Activated T-cell treated with anti-CD3 and anti-CD28 coated beads, Interleukin-2, amount 50 U/mL, for 4 hours (primary cell): ENCODE measurements at regions not wholly inside any gene's neighbourhood (a gene's known extent, or its start where the extent isn't known, plus 50 kb on each side); places are given as distances from the start of the nearest gene placed in this dataset.

Experiments
- ATAC-seq, 2 donors: fragments of 200-7000 bp; cut with Tn5 transposase; one replicate each; pipeline ENCODE4 v1.10.0; 2021
- DNase-seq: peaks from one replicate; pipeline ENCODE4 v3.0.0-alpha.2; 2020
- H3K27me3 Mint-ChIP-seq: one replicate; pipeline ENCODE4 v1.8.0; 2021; ENCODE audit warnings: low read depth, mixed read lengths
- H3K36me3 Mint-ChIP-seq: one replicate; pipeline ENCODE4 v1.8.0; 2022; ENCODE audit warnings: mixed read lengths; ENCODE audit not compliant: insufficient read depth
- H3K4me1 Mint-ChIP-seq: one replicate; pipeline ENCODE4 v1.8.0; 2021; ENCODE audit warnings: low read depth, mixed read lengths
- H3K4me3 Mint-ChIP-seq: one replicate; pipeline ENCODE4 v1.8.0; 2021; ENCODE audit warnings: mild to moderate bottlenecking, moderate library complexity, mixed read lengths
- H3K9me3 Mint-ChIP-seq: one replicate; pipeline ENCODE4 v1.8.0; 2021; ENCODE audit warnings: mixed read lengths

DNA sequence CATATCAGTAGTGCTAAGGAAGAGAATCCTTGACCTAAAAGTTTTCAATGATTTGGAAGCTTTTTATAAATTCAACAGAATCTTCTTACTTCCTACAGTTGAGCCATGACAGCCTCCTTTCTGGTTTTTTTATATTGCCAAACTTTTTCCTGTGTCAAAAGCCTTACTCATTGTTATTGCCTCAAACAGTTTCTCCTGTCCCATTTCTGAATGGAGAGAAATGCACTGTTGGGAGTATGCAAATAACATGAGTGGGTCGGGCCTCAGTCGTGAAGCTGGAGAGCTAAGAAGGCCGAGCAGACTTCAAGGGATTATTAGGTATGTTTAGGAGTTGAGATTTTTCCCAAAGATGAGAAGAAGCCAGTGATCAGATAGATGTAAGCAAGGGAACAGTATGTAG is 766.4 kb upstream of the KLHL1 start:
- peaks cover 6% of the 10 kb centered on the region for H3K9me3 Mint-ChIP-seq
- ATAC-seq (no peak), DNase-seq (no peak)
- no peaks in the 10 kb centered on the region for H3K4me1 Mint-ChIP-seq
- H3K36me3 Mint-ChIP-seq = no peaks in the 10 kb centered on the region
- H3K4me3 Mint-ChIP-seq = no peak overlapping the region
- no peaks in the 10 kb centered on the region for H3K27me3 Mint-ChIP-seq

DNA sequence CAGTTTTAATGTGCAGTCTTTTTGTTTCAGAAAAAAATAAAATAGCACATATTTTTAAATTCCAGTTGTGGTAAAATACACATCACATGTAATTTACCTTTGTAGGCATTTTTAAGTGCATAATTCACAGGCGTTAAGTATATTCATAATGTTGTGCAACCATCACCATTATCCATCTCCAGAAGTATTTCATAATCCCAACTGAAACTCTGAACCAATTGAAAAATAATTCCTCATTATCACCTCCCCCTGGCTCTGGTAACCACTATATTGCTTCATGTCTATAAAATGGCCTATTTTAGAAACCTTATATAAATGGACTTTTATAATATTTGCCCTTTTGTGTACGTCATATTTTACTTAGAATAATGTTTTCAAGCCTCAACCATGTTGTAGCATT is 756.5 kb upstream of the KLHL1 start:
- Mint-ChIP-seq H3K36me3 (no peaks in the 10 kb centered on the region), H3K4me3 (no peak overlapping the region), H3K4me1 (no peaks in the 10 kb centered on the region), H3K9me3 (no peaks in the 10 kb centered on the region), H3K27me3 (no peaks in the 10 kb centered on the region)
- no peak for ATAC-seq
- DNase-seq = no peak

- no peak for ATAC-seq
- DNase-seq = no peak
Observed at GRCh38 chr13:70856711-70857110, 748.5 kb upstream of the KLHL1 start.

GRCh38 chr13:70856025-70856424 is 747.8 kb upstream of the KLHL1 start:
- H3K4me1 Mint-ChIP-seq = no peaks in the 10 kb centered on the region
- no peak overlapping the region for H3K4me3 Mint-ChIP-seq
- H3K36me3 Mint-ChIP-seq = no peaks in the 10 kb centered on the region

More at GRCh38 chr13:70856711-70857110, 748.5 kb upstream of the KLHL1 start:
- Mint-ChIP-seq H3K4me3 (no peak overlapping the region), H3K9me3 (peaks cover 12% of the 10 kb centered on the region), H3K27me3 (no peaks in the 10 kb centered on the region), H3K4me1 (no peaks in the 10 kb centered on the region), H3K36me3 (no peaks in the 10 kb centered on the region)

DNA sequence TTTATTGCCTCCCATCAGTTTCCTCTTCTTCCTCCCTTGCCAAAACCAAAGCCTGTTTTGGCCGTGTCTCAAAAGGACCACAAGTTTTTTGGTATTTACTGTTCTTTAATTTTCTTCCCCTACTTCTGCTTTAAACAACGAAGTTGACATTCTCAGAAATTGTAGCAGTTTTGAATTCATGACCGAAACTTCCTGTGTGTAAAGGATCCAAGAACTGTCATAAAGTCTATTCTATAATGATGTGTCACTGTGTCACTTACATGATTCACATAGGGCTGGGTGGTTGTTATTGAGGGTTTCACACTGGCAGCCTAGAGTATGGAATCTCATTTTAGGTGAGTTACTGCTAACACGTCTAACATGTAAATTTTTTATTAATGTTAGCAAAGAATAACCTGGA is 741.0 kb upstream of the KLHL1 start:
- ATAC-seq (no peak), DNase-seq (no peak)
- Mint-ChIP-seq H3K36me3 (no peaks in the 10 kb centered on the region), H3K27me3 (no peaks in the 10 kb centered on the region), H3K9me3 (peaks cover 10% of the 10 kb centered on the region), H3K4me1 (no peaks in the 10 kb centered on the region), H3K4me3 (no peak overlapping the region)

More at GRCh38 chr13:70856025-70856424, 747.8 kb upstream of the KLHL1 start:
- ATAC-seq = no peak
- H3K9me3 Mint-ChIP-seq = peaks cover 12% of the 10 kb centered on the region
- no peaks in the 10 kb centered on the region for H3K27me3 Mint-ChIP-seq
- DNase-seq = no peak

DNA sequence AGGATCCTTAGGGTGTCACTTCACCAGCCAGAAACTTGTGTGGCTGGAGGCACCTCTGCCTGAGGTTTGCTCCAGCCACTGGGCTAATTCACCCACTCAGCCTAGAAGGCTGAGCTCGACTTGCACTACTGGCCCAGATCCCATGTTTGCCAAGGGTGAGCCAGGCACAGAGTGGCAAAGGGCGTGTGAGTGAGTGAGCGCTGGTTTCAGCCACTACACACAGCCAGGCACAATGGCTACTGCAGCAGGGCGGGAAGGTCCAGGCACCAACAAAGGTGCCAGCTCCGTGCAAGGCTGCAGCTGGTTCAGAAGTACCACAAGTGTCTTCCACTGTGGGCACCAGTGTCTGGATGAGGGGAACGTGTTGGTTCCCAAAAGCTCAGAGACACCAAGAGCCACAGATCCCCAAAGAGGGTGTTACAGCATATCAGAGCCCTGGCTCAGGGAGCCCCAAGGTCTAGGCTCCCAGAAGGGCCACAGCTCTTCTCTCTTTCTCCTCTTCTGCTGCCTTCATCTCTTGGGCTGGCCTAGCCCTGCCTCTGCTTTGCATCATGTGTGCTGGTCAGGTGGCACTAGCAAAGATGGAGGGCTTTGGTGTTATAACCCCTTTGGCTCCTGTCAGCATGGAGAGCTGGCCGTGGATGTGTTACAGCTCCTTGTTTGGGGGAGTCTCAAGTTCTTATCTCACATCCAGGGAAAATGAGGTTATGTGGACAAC is 736.3 kb upstream of the KLHL1 start:
- Mint-ChIP-seq H3K4me1 (no peaks in the 10 kb centered on the region), H3K4me3 (no peak overlapping the region), H3K27me3 (no peaks in the 10 kb centered on the region), H3K9me3 (peaks cover 9% of the 10 kb centered on the region), H3K36me3 (no peaks in the 10 kb centered on the region)
- DNase-seq = no peak
- no peak for ATAC-seq

DNA sequence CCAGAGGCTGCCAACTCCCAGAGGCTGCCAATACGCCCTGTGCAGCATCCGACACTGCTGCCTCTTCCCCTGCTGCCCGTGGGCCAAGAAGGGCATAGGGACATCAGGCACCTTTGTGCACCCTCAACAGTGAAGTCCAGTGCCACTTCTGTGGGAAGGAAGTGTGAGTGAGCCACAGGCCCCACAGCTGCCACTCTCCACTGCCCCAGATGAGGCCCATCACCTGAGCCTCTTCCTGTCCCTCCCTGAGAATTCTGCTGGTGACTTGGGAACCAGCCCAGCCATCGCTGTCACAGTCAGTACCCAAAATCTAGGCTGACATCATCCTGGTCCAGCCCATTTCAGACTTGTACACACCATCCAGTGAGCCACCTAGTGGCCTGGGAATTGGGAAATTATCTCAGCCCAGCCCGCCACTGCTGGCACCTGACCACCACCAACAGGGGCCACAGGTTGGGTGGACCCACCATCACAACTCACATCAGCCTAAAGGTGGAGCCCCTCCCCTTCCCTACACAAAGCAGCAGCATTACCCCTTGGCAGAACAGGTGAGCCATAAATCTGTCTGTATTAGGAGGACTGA is 733.9 kb upstream of the KLHL1 start:
- no peak for ATAC-seq
- Mint-ChIP-seq H3K9me3 (peaks cover 8% of the 10 kb centered on the region), H3K4me1 (no peaks in the 10 kb centered on the region), H3K4me3 (no peak overlapping the region), H3K27me3 (no peaks in the 10 kb centered on the region), H3K36me3 (no peaks in the 10 kb centered on the region)
- DNase-seq = no peak

GRCh38 chr13:70841240-70842061 is 733.2 kb upstream of the KLHL1 start:
- H3K4me3 Mint-ChIP-seq = no peak overlapping the region
- DNase-seq (no peak), ATAC-seq (no peak)
- H3K4me1 Mint-ChIP-seq = no peaks in the 10 kb centered on the region
- no peaks in the 10 kb centered on the region for H3K36me3 Mint-ChIP-seq
- H3K9me3 Mint-ChIP-seq = peaks cover 8% of the 10 kb centered on the region
- no peaks in the 10 kb centered on the region for H3K27me3 Mint-ChIP-seq

DNA sequence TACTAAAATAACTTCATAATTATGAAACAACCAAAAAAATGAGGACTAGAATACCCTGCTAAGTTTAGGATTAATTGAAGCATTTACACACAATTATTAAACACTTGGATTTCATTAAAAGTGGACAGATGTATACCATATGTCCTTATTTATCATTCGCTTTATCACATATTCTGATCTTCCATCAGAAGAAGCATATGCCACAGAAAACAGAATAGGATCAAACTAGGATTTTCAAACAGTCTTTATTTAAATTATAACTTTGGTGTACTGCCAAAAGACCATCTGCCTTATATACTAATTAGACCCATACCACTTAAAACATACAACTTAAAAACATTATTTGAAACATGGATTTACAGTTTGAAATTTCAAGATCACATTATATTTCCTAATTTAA is 727.1 kb upstream of the KLHL1 start:
- peaks cover 16% of the 10 kb centered on the region for H3K9me3 Mint-ChIP-seq
- DNase-seq (no peak), ATAC-seq (no peak)
- H3K36me3 Mint-ChIP-seq = no peaks in the 10 kb centered on the region
- H3K4me1 Mint-ChIP-seq = no peaks in the 10 kb centered on the region
- no peaks in the 10 kb centered on the region for H3K27me3 Mint-ChIP-seq
- no peak overlapping the region for H3K4me3 Mint-ChIP-seq

DNA sequence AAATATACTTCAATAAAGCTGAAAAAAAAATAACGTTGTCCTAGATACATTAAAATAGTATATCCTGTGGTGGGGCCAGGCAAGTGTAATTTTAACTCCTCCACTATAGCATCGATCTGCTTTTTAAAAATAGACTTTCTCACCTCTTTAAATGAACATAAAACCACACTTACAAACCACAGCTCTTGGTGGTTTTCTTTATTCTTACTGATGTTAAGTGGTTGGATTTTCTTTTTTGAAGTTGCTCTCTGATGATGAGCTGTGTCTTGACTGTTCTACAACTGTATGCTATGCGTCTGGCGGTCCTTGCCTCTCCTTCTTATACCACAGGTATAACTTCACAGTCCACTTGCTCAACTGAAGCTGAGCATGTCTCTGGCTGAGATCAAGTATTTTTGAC is 721.5 kb upstream of the KLHL1 start:
- Mint-ChIP-seq H3K9me3 (peaks cover 15% of the 10 kb centered on the region), H3K36me3 (no peaks in the 10 kb centered on the region), H3K4me3 (no peak overlapping the region), H3K27me3 (no peaks in the 10 kb centered on the region), H3K4me1 (no peaks in the 10 kb centered on the region)
- ATAC-seq = no peak
- DNase-seq = no peak

DNA sequence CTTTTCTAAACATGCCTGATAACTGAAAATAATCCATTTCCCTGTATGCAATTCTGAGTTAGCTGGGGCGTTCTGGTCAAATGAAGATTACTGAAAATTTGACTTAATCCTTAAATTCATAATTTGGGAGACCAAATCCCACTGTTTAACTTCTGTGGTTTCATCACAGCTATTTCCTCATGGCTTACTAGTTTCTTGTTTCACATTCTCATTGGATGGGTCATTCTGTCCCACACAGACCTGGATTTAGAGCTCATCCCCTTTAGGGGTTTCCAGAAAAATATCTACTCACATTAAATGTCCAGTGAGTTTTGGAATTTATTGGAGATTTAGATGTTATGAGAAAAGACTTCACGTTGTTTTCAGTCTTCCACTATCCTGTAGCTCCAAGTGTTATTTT is 709.3 kb upstream of the KLHL1 start:
- Mint-ChIP-seq H3K27me3 (no peaks in the 10 kb centered on the region), H3K4me1 (no peaks in the 10 kb centered on the region), H3K4me3 (no peak overlapping the region), H3K36me3 (no peaks in the 10 kb centered on the region), H3K9me3 (peaks cover 11% of the 10 kb centered on the region)
- no peak for ATAC-seq
- DNase-seq = no peak

- ATAC-seq (no peak), DNase-seq (no peak)
- H3K4me1 Mint-ChIP-seq = no peaks in the 10 kb centered on the region
- no peaks in the 10 kb centered on the region for H3K27me3 Mint-ChIP-seq
- no peaks in the 10 kb centered on the region for H3K36me3 Mint-ChIP-seq
- H3K4me3 Mint-ChIP-seq = no peak overlapping the region
- peaks cover 11% of the 10 kb centered on the region for H3K9me3 Mint-ChIP-seq
Observed at GRCh38 chr13:70816853-70817252, 708.6 kb upstream of the KLHL1 start.

DNA sequence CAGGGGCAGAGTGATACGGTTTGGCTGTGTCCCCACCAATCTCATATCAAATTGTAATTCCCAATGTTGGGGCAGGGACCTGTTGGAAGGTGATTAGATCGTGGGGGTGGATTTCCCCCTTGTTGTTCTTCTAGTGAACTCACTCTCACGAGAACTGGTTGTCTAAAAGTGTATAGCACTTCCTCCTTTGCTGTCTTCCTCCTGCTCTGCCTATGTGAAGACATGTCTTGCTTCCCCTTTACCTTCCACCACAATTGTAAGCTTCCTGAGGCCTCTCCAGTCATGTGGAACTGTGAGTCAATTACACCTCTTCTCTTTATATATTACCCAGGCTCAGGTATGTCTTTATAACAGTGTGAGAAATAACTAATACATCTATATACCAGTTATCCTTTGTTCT is 706.4 kb upstream of the KLHL1 start:
- H3K9me3 Mint-ChIP-seq = peaks cover 11% of the 10 kb centered on the region
- ATAC-seq (no peak), DNase-seq (no peak)
- H3K4me1 Mint-ChIP-seq = no peaks in the 10 kb centered on the region
- H3K4me3 Mint-ChIP-seq = no peak overlapping the region
- no peaks in the 10 kb centered on the region for H3K27me3 Mint-ChIP-seq
- H3K36me3 Mint-ChIP-seq = no peaks in the 10 kb centered on the region

GRCh38 chr13:70812481-70812880 is 704.2 kb upstream of the KLHL1 start:
- Mint-ChIP-seq H3K4me1 (no peaks in the 10 kb centered on the region), H3K9me3 (peaks cover 17% of the 10 kb centered on the region), H3K36me3 (no peaks in the 10 kb centered on the region), H3K4me3 (no peak overlapping the region), H3K27me3 (no peaks in the 10 kb centered on the region)
- ATAC-seq (no peak), DNase-seq (no peak)

GRCh38 chr13:70809588-70809987 is 701.3 kb upstream of the KLHL1 start:
- H3K4me1 Mint-ChIP-seq = no peaks in the 10 kb centered on the region
- DNase-seq = no peak
- peaks cover 20% of the 10 kb centered on the region for H3K9me3 Mint-ChIP-seq
- H3K27me3 Mint-ChIP-seq = no peaks in the 10 kb centered on the region
- no peak overlapping the region for H3K4me3 Mint-ChIP-seq
- H3K36me3 Mint-ChIP-seq = no peaks in the 10 kb centered on the region
- no peak for ATAC-seq
